ENCODE measurements at regions not wholly inside any gene's neighbourhood (a gene's known extent, or its start where the extent isn't known, plus 50 kb on each side); places are given as distances from the start of the nearest gene placed in this dataset.

GRCh38 chr15:39365873-39366272 lies 215.0 kb upstream of the THBS1 start:
- DNase-seq = no peak

- no peak for DNase-seq
Measured at GRCh38 chr15:39367596-39367995, 213.3 kb upstream of the THBS1 start.

GRCh38 chr15:39369768-39370167 lies 211.1 kb upstream of the THBS1 start:
- no peak for DNase-seq

GRCh38 chr15:39376371-39376909 lies 204.4 kb upstream of the THBS1 start:
- DNase-seq = no peak

- no peak for DNase-seq
Measured at GRCh38 chr15:39381517-39381916, 199.4 kb upstream of the THBS1 start.

- no peak for DNase-seq
Measured at GRCh38 chr15:39388118-39388517, 192.8 kb upstream of the THBS1 start.

- no peak for DNase-seq
Measured at GRCh38 chr15:39391230-39391629, 189.6 kb upstream of the THBS1 start.

GRCh38 chr15:39392469-39393047 lies 188.3 kb upstream of the THBS1 start:
- DNase-seq = no peak

- no peak for DNase-seq
Measured at GRCh38 chr15:39393575-39394335, 187.1 kb upstream of the THBS1 start.

- no peak for DNase-seq
Measured at GRCh38 chr15:39394496-39394895, 186.4 kb upstream of the THBS1 start.

- DNase-seq = no peak
Measured at GRCh38 chr15:39396979-39397615, 183.8 kb upstream of the THBS1 start.

GRCh38 chr15:39397883-39398282 lies 183.0 kb upstream of the THBS1 start:
- DNase-seq = no peak

- DNase-seq = no peak
Measured at GRCh38 chr15:39399600-39399999, 181.3 kb upstream of the THBS1 start.

- no peak for DNase-seq
Measured at GRCh38 chr15:39400002-39400401, 180.9 kb upstream of the THBS1 start.

- no peak for DNase-seq
Measured at GRCh38 chr15:39400821-39401550, 179.9 kb upstream of the THBS1 start.

GRCh38 chr15:39403640-39404117 lies 177.2 kb upstream of the THBS1 start:
- DNase-seq = no peak

GRCh38 chr15:39404767-39405181 lies 176.1 kb upstream of the THBS1 start:
- no peak for DNase-seq

GRCh38 chr15:39406485-39406884 lies 174.4 kb upstream of the THBS1 start:
- no peak for DNase-seq

- DNase-seq = no peak
Measured at GRCh38 chr15:39407116-39407515, 173.8 kb upstream of the THBS1 start.

- no peak for DNase-seq
Measured at GRCh38 chr15:39409876-39410530, 170.9 kb upstream of the THBS1 start.

GRCh38 chr15:39411102-39411989 lies 169.5 kb upstream of the THBS1 start:
- DNase-seq = no peak

GRCh38 chr15:39413558-39413957 lies 167.3 kb upstream of the THBS1 start:
- no peak for DNase-seq

Measured in NCI-H1694 treated with DMSO at 0.1 percent for 48 hours (cell line).